ENCODE measurements at regions not wholly inside any gene's neighbourhood (a gene's known extent, or its start where the extent isn't known, plus 50 kb on each side); places are given as distances from the start of the nearest gene placed in this dataset.

DNA sequence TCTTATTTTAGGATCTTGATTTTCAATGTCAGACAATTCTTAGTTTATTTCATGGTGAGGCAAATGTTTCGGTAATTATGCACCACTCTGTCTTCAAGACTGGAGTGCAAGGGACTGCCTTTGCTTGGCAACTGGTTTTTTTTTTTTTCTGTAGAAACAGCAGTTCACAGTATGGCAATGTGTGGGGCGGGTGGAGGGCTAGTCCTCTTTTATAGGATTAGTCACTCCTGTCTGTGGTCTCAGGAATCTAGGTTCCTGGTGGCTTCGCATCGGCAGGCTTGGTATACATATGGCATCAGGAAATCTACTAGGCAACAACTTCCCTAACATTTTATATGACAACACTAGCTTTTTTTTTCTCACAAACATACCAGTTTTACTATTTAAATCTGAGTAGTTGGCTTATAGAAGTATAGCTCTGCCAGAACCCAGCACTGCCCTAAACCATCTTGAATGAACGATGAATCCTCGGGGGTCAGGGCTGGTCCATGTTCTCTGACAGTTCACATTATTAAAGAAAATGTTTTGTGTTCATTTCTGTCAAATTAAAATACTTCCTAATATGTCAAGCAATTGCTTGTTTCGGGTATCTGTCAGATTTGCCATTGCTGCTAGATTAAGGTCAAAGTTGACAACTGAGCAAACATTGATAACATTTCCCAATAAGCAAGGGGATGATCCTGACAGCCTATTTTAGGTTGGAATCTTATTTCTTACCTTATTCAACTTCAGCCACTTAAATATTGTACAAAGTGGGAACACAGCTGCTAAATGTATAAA, 289.7 kb upstream of the VSTM2A start:
- no peak overlapping the region for H3K4me3 ChIP-seq (ENCODE audit: low read length)
- TF ChIP-seq, protein P1, sequence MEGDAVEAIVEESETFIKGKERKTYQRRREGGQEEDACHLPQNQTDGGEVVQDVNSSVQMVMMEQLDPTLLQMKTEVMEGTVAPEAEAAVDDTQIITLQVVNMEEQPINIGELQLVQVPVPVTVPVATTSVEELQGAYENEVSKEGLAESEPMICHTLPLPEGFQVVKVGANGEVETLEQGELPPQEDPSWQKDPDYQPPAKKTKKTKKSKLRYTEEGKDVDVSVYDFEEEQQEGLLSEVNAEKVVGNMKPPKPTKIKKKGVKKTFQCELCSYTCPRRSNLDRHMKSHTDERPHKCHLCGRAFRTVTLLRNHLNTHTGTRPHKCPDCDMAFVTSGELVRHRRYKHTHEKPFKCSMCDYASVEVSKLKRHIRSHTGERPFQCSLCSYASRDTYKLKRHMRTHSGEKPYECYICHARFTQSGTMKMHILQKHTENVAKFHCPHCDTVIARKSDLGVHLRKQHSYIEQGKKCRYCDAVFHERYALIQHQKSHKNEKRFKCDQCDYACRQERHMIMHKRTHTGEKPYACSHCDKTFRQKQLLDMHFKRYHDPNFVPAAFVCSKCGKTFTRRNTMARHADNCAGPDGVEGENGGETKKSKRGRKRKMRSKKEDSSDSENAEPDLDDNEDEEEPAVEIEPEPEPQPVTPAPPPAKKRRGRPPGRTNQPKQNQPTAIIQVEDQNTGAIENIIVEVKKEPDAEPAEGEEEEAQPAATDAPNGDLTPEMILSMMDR (conservative IDR thresholded peaks at IDR 0.05; ENCODE audit: low read depth, low read length), result no peak
- DNase-seq (ENCODE audit: low read depth), result no peak

DNA sequence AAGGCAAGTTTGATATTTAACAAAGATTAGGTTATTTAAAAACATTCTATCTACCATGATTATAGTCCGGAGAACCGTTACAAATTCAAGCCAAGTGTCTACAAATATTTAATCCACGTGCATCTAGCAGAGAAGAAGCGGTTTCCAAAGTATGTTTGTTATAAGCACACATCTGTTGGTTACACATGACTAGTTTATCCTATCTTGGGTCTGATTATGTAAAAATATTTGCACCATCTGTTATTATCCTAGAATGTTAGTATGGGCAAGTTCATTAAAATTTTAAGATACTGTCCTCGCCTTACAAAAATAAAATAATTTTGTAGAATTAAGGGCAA, 289.2 kb upstream of the VSTM2A start:
- TF ChIP-seq, protein P1 (conservative IDR thresholded peaks at IDR 0.05; ENCODE audit: low read depth, low read length), result no peak
- DNase-seq (ENCODE audit: low read depth), result no peak
- H3K4me3 ChIP-seq (ENCODE audit: low read length), result no peak overlapping the region

DNA sequence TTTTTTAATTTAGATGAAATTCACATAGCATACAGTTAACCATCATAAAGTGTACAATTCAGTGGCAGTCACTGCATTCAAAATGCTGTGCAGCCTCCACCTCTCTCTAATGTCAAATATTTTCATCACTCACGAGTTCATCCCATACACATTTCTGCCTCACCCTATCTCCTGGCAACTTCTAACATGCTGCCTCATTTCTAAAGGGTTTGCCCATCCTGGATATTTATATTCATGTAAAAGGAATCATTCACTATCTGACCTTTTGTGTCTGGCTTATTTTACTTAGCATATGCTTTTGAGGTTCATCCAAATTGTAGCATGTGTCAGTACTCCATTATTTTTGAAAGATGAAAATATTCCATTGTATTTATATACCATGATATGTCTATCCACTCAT, 286.9 kb upstream of the VSTM2A start:
- H3K4me3 ChIP-seq (ENCODE audit: low read length), result no peak overlapping the region
- DNase-seq (ENCODE audit: low read depth), result no peak
- TF ChIP-seq, protein P1 (conservative IDR thresholded peaks at IDR 0.05; ENCODE audit: low read depth, low read length), result no peak

DNA sequence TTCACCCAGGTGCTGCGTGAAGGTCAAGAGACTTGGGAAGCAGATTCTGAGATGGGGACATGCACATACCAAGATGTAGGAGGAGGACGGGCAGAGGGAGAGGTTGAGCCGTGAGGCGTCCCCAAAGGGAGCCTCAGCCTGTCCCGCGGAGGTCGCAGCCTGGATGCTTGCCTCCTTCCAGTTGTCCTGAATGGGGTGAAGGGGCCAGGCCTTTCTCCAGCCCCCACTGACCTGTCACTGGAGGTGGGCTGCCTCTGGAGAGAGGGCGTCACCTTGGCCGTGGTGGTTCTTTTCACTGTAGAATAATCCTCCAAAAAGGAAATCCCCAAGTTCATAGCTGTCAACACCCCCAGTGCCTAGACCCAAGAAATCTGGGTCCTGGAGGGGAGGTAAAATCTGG, 283.0 kb upstream of the VSTM2A start:
- TF ChIP-seq, protein P1 (conservative IDR thresholded peaks at IDR 0.05; ENCODE audit: low read depth, low read length), result no peak
- DNase-seq (ENCODE audit: low read depth), result no peak
- H3K4me3 ChIP-seq (ENCODE audit: low read length), result no peak overlapping the region

DNA sequence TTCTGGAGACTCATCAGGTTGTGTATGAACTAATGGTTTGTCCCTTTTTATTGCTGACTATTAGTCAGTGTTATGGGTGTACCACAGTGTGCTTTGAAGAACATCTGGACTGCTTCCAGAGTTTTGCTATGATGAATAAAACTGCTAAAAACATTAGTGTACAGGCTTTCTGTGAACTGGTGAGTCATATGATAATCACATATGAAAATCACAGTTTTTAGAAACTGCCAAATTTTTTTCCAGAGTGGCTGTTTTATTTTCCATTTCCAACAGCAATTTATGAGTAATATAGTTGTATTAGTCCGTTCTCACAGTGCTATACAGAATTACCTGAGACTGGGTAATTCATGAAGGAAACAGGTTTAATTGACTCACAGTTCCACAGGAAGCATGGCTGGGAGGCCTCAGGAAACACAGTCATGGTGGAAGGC, 281.2 kb upstream of the VSTM2A start:
- TF ChIP-seq, protein P1 (conservative IDR thresholded peaks at IDR 0.05; ENCODE audit: low read depth, low read length), result no peak
- H3K4me3 ChIP-seq (ENCODE audit: low read length), result no peak overlapping the region
- no peak for DNase-seq (ENCODE audit: low read depth)

DNA sequence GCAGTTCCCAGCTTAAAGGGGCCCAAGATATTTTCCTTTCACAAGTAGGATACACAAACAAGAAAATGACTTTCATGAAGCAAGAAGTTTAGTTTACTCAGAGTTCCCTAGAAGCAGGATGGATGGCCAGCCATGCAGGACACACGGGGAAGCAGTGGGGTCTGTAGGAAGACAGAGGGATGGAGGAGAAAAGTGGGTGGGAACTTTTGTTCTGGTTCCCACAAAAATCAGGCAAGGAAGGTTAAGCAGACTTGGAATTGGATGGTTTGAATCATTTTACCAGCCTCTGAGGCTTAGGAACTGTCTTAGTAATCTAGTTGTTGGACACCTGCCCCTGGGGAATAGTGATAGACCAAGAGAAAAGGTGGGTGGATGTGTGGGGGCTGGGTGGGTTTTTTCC, 263.3 kb upstream of the VSTM2A start:
- H3K4me3 ChIP-seq (ENCODE audit: low read length), result no peak overlapping the region
- TF ChIP-seq, protein P1 (conservative IDR thresholded peaks at IDR 0.05; ENCODE audit: low read depth, low read length), result no peak
- no peak for DNase-seq (ENCODE audit: low read depth)

DNA sequence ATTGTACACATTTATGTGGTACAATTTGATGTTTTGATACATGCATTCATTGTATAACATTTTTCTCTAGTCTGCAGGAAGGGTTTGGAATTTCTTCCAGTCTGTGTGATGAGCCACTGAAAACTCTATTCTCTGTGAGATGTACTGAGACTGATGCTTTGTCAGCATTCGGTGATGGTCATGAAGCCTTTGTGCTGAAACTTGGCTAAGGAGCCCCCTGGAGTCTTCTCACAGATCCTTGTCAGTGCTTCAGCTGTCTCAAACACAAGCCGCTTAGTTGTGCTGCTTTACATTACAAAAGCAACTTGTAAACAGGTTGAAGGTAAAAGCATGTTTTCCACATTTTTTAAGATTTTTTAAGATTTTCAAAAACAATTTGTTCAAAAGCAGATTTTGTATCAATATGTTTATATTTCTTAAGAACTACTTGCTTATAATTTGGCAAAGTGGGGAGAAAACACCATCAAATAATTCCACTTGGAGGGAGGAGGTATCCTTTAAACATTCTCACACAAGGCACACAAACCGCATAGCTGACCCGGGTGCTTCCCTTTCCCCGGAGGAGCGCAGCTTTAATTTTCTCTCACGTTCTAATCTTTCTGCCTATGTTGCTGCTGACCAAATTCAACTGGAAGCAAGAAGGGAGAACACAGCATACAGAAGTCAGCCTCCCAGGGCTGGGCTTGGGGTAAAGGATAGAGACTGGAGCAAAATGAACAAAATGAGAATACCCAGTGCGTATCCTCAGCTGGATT, 249.8 kb upstream of the VSTM2A start:
- TF ChIP-seq, protein P1 (conservative IDR thresholded peaks at IDR 0.05; ENCODE audit: low read depth, low read length), result no peak

More for the DNA sequence above, 249.8 kb upstream of the VSTM2A start:
- DNase-seq (ENCODE audit: low read depth), result no peak
- H3K4me3 ChIP-seq (ENCODE audit: low read length), result no peak overlapping the region

All from retinal pigment epithelial cell (primary cell).